ENCODE measurements at regions not wholly inside any gene's neighbourhood (a gene's known extent, or its start where the extent isn't known, plus 50 kb on each side); places are given as distances from the start of the nearest gene placed in this dataset.
"Not testable (repeated sequence)": the region's sequence is repeated elsewhere in the genome, so short reads cannot be mapped to it uniquely, and the experiment has no call there.

GRCh38 chr2:236376566-236377244 is 112.5 kb upstream of the ASB18 start:
- H3K4me2 ChIP-seq (ENCODE audit: low read length): no peak overlapping the region
- no peaks in the 10 kb centered on the region for H3K9me3 ChIP-seq (ENCODE audit: low read length)
- no peaks in the 10 kb centered on the region for H3F3A ChIP-seq (ENCODE audit: insufficient read depth, low read length)
- no peak overlapping the region for H2AFZ ChIP-seq (ENCODE audit: low read length)
- TF ChIP-seq CTCF (IDR thresholded peaks at IDR 0.05; ENCODE audit: low read length): no peak
- TF ChIP-seq EZH2 (IDR thresholded peaks at IDR 0.05; ENCODE audit: borderline replicate concordance, low read length): no peak
- H3K27me3 ChIP-seq (ENCODE audit: insufficient read depth, low read length): no peaks in the 10 kb centered on the region; the same call in 1 of the 2 replicates
- no peak overlapping the region for H3K27ac ChIP-seq (ENCODE audit: low read depth, low read length, poor library complexity, severe bottlenecking)
- H3K4me3 ChIP-seq (ENCODE audit: low read depth, low read length, poor library complexity, severe bottlenecking): no peak overlapping the region
- no peaks in the 10 kb centered on the region for H3K9me2 ChIP-seq (ENCODE audit: low read depth, low read length)
- no peaks in the 10 kb centered on the region for H3K36me3 ChIP-seq (ENCODE audit: insufficient read depth, low read length)
- H3K9ac ChIP-seq (ENCODE audit: low read length): no peak overlapping the region
- no peaks in the 10 kb centered on the region for H3K79me2 ChIP-seq (ENCODE audit: insufficient read depth, low read length)
- H4K20me1 ChIP-seq (ENCODE audit: insufficient read depth, low read length): no peaks in the 10 kb centered on the region
- H3K4me1 ChIP-seq (ENCODE audit: insufficient read depth, low read length, severe bottlenecking): no peaks in the 10 kb centered on the region

GRCh38 chr2:236380051-236380612 is 115.9 kb upstream of the ASB18 start:
- Histone ChIP-seq H3K36me3 (ENCODE audit: insufficient read depth, low read length) (no peaks in the 10 kb centered on the region), H2AFZ (ENCODE audit: low read length) (no peak overlapping the region), H3K9me3 (ENCODE audit: low read length) (no peaks in the 10 kb centered on the region), H3K4me3 (ENCODE audit: low read depth, low read length, poor library complexity, severe bottlenecking) (no peak overlapping the region), H3K27me3 (ENCODE audit: insufficient read depth, low read length) (no peaks in the 10 kb centered on the region; the same call in 1 of the 2 replicates), H3K27ac (ENCODE audit: low read depth, low read length, poor library complexity, severe bottlenecking) (no peak overlapping the region), H3F3A (ENCODE audit: insufficient read depth, low read length) (no peaks in the 10 kb centered on the region), H3K79me2 (ENCODE audit: insufficient read depth, low read length) (no peaks in the 10 kb centered on the region), H3K4me1 (ENCODE audit: insufficient read depth, low read length, severe bottlenecking) (no peaks in the 10 kb centered on the region), H4K20me1 (ENCODE audit: insufficient read depth, low read length) (no peaks in the 10 kb centered on the region), H3K4me2 (ENCODE audit: low read length) (no peak overlapping the region), H3K9me2 (ENCODE audit: low read depth, low read length) (no peaks in the 10 kb centered on the region), H3K9ac (ENCODE audit: low read length) (no peak overlapping the region)
- TF ChIP-seq CTCF (IDR thresholded peaks at IDR 0.05; ENCODE audit: low read length) (no peak), EZH2 (IDR thresholded peaks at IDR 0.05; ENCODE audit: borderline replicate concordance, low read length) (no peak)

GRCh38 chr2:236381253-236381652 is 117.0 kb upstream of the ASB18 start:
- H3F3A ChIP-seq (ENCODE audit: insufficient read depth, low read length); H3K4me3 ChIP-seq (ENCODE audit: low read depth, low read length, poor library complexity, severe bottlenecking); H3K27me3 ChIP-seq (ENCODE audit: insufficient read depth, low read length); H4K20me1 ChIP-seq (ENCODE audit: insufficient read depth, low read length); H3K4me2 ChIP-seq (ENCODE audit: low read length); H3K27ac ChIP-seq (ENCODE audit: low read depth, low read length, poor library complexity, severe bottlenecking); H3K9ac ChIP-seq (ENCODE audit: low read length); H3K9me2 ChIP-seq (ENCODE audit: low read depth, low read length); H2AFZ ChIP-seq (ENCODE audit: low read length); H3K79me2 ChIP-seq (ENCODE audit: insufficient read depth, low read length); H3K4me1 ChIP-seq (ENCODE audit: insufficient read depth, low read length, severe bottlenecking); H3K36me3 ChIP-seq (ENCODE audit: insufficient read depth, low read length); H3K9me3 ChIP-seq (ENCODE audit: low read length): not testable (repeated sequence)

- not testable (repeated sequence) for H3K27me3 ChIP-seq (ENCODE audit: insufficient read depth, low read length); H3K4me3 ChIP-seq (ENCODE audit: low read depth, low read length, poor library complexity, severe bottlenecking); H3K9ac ChIP-seq (ENCODE audit: low read length); H3K4me2 ChIP-seq (ENCODE audit: low read length); H3K79me2 ChIP-seq (ENCODE audit: insufficient read depth, low read length); H4K20me1 ChIP-seq (ENCODE audit: insufficient read depth, low read length); H3K4me1 ChIP-seq (ENCODE audit: insufficient read depth, low read length, severe bottlenecking); H3K27ac ChIP-seq (ENCODE audit: low read depth, low read length, poor library complexity, severe bottlenecking); H3K9me2 ChIP-seq (ENCODE audit: low read depth, low read length); H3K9me3 ChIP-seq (ENCODE audit: low read length); H3F3A ChIP-seq (ENCODE audit: insufficient read depth, low read length); H3K36me3 ChIP-seq (ENCODE audit: insufficient read depth, low read length); H2AFZ ChIP-seq (ENCODE audit: low read length)
Observed at GRCh38 chr2:236389284-236390216, 125.3 kb upstream of the ASB18 start.

Data from OCI-LY1 (cell line).